HCT116 (cell line): ENCODE measurements at regions not wholly inside any gene's neighbourhood (a gene's known extent, or its start where the extent isn't known, plus 50 kb on each side); places are given as distances from the start of the nearest gene placed in this dataset.

ENCODE experiments used
- ATAC-seq: fragments of 200-7000 bp; cut with Tn5 transposase; 2 replicates; pipeline ENCODE4 v1.9.1; 2020; ENCODE audit warnings: mild to moderate bottlenecking, moderate library complexity
- BruUV-seq: library from RNA; stranded (reverse); fragments of 400-500 nt; replicated peaks from 2 replicates; lab custom pipeline; 2021; lab: Mats Ljungman, UMichigan
- CTCF ChIA-PET: fragments of 300-600 bp; sonication (Branson Sonifier 250); formaldehyde crosslinking; loops from one replicate; lab custom pipeline; 2021; ENCODE audit warnings: antibody characterized with exemption; lab: Charles Lee
- POLR2A ChIA-PET: fragments of 300-600, 350-600 bp; sonication (Branson Sonifier 250); formaldehyde crosslinking; loops from one replicate; lab custom pipeline; 2021; ENCODE audit warnings: antibody characterized with exemption; lab: Charles Lee
- RAD21 ChIA-PET, 2 experiments: fragments of 300-600 bp; sonication (Branson Sonifier 250); formaldehyde crosslinking; loops; one replicate each; lab custom pipeline; 2023; ENCODE audit warnings: low total read pairs in 2 of 2; ENCODE audit not compliant: uncharacterized antibody in 2 of 2, unreplicated experiment in 2 of 2, low non-redundant PET in 1 of 2; lab: Charles Lee
- DNase-seq: peaks from one replicate; pipeline ENCODE4 v3.0.0-alpha.2; 2010; ENCODE audit warnings: low read depth, low spot score
- H2AFZ ChIP-seq: fragments of 200-600 bp; shearing (Covaris generic), sonication (generic); 2 replicates; pipeline ENCODE4 v1.6.1; 2017; ENCODE audit warnings: low read depth, mixed run types, mixed read lengths, antibody characterized with exemption, low read length; ENCODE audit not compliant: poor library complexity, severe bottlenecking
- H3K27ac ChIP-seq: 2 replicates; pipeline ENCODE4 v1.5.1; 2012; ENCODE audit warnings: low read depth, low read length
- H3K27me3 ChIP-seq: fragments of 200-600 bp; sonication (generic); 2 replicates; pipeline ENCODE4 v1.6.1; 2016; ENCODE audit warnings: mixed run types, low read length, mixed read lengths; ENCODE audit not compliant: insufficient read depth
- H3K36me3 ChIP-seq, 2 experiments: fragments of 200-500 bp in 1 of 2; fragments of 200-600 bp in 1 of 2; sonication (Bioruptor generic) in 1 of 2; sonication (generic) in 1 of 2; 2 replicates each; pipeline versions ENCODE4 v1.5.1 to v1.6.1; 2014 to 2016; ENCODE audit warnings: low read length in 2 of 2, inconsistent platforms in 1 of 2, mixed read lengths in 1 of 2, mixed run types in 1 of 2; ENCODE audit not compliant: insufficient read depth in 2 of 2, control insufficient read depth in 1 of 2
- H3K4me1 ChIP-seq, 2 experiments: fragments of 200-600 bp in 1 of 2; sonication (generic) in 1 of 2; 2 replicates each; pipeline versions ENCODE4 v1.5.1 to v1.6.1; 2012 to 2017; ENCODE audit warnings: low read length in 2 of 2, inconsistent platforms in 1 of 2, mild to moderate bottlenecking in 1 of 2, mixed read lengths in 1 of 2, mixed run types in 1 of 2, moderate library complexity in 1 of 2; ENCODE audit not compliant: insufficient read depth in 2 of 2, control insufficient read depth in 1 of 2
- H3K4me2 ChIP-seq: fragments of 200-600 bp; sonication (generic); 2 replicates; pipeline ENCODE4 v1.6.1; 2017; ENCODE audit warnings: mixed run types, low read length, mixed read lengths
- H3K4me3 ChIP-seq, 2 experiments: fragments of 200-600 bp in 1 of 2; sonication (generic) in 1 of 2; replicated peaks in 1 of 2; 2 replicates each; pipeline ENCODE4 v1.5.1; 2011 to 2016; ENCODE audit warnings: low read length in 2 of 2, control low read depth in 1 of 2, low read depth in 1 of 2, mild to moderate bottlenecking in 1 of 2, mixed read lengths in 1 of 2, mixed run types in 1 of 2
- H3K79me2 ChIP-seq: fragments of 200-600 bp; sonication (generic); 2 replicates; pipeline ENCODE4 v1.6.1; 2017; ENCODE audit warnings: mild to moderate bottlenecking, mixed run types, low read length, moderate library complexity, mixed read lengths; ENCODE audit not compliant: insufficient read depth
- H3K9ac ChIP-seq: fragments of 200-600 bp; sonication (generic); 2 replicates; pipeline ENCODE4 v1.6.1; 2016; ENCODE audit warnings: low read length, mixed read lengths
- H3K9me2 ChIP-seq: fragments of 200-600 bp; sonication (generic), shearing (Covaris generic); 2 replicates; pipeline ENCODE4 v1.6.1; 2017; ENCODE audit warnings: mixed run types, mild to moderate bottlenecking, moderate library complexity; ENCODE audit not compliant: insufficient read depth
- H3K9me3 ChIP-seq, 2 experiments: fragments of 200-500 bp in 1 of 2; fragments of 200-600 bp in 1 of 2; sonication (Bioruptor generic) in 1 of 2; sonication (generic) in 1 of 2; 2 replicates each; pipeline ENCODE4 v1.6.1; 2014 to 2017; ENCODE audit warnings: low read length in 2 of 2, mixed read lengths in 2 of 2, inconsistent platforms in 1 of 2, low read depth in 1 of 2, mild to moderate bottlenecking in 1 of 2, mixed run types in 1 of 2, moderate library complexity in 1 of 2; ENCODE audit not compliant: control insufficient read depth in 1 of 2, insufficient read depth in 1 of 2
- H4K20me1 ChIP-seq: fragments of 200-600 bp; sonication (generic), shearing (Covaris generic); 2 replicates; pipeline ENCODE4 v1.6.1; 2017; ENCODE audit warnings: mixed run types, mild to moderate bottlenecking, moderate library complexity; ENCODE audit not compliant: insufficient read depth
- CEBPB ChIP-seq: IDR thresholded peaks from 2 replicates; pipeline ENCODE4 v1.6.1; 2012; ENCODE audit warnings: low read depth
- EGR1 ChIP-seq: IDR thresholded peaks from 2 replicates; pipeline ENCODE4 v1.6.1; 2012; ENCODE audit warnings: low read depth
- ELF1 ChIP-seq: IDR thresholded peaks from 2 replicates; pipeline ENCODE4 v1.6.1; 2012; ENCODE audit warnings: low read depth, borderline replicate concordance
- EZH2phosphoT487 ChIP-seq: fragments of 200-600 bp; IDR thresholded peaks from 2 replicates; pipeline ENCODE4 v1.6.1; 2018; ENCODE audit warnings: antibody characterized with exemption, borderline replicate concordance
- JUND ChIP-seq: IDR thresholded peaks from 2 replicates; pipeline ENCODE4 v1.6.1; 2012
- POLR2AphosphoS5 ChIP-seq: IDR thresholded peaks from 2 replicates; pipeline ENCODE4 v1.6.1; 2011; ENCODE audit warnings: mild to moderate bottlenecking, low read depth, low read length, moderate library complexity
- RAD21 ChIP-seq: IDR thresholded peaks from 2 replicates; pipeline ENCODE4 v1.6.1; 2012; ENCODE audit warnings: low read depth, mild to moderate bottlenecking
- SP1 ChIP-seq: IDR thresholded peaks from 2 replicates; pipeline ENCODE4 v1.6.1; 2012; ENCODE audit warnings: low read depth
- ZFX ChIP-seq: fragments of 450-650 bp; IDR thresholded peaks from 2 replicates; pipeline ENCODE4 v1.6.1; 2017
- ZNF274 ChIP-seq: fragments of 200-500 bp; sonication (Bioruptor generic); IDR thresholded peaks from 2 replicates; pipeline ENCODE4 v1.6.1; 2014; ENCODE audit warnings: mild to moderate bottlenecking, low read depth, low read length, inconsistent platforms
- intact Hi-C: fragments of 100-400 bp; cut with micrococcal nuclease; formaldehyde crosslinking; loops from 2 replicates; pipeline ENCODE4 v1.10.0; 2022
- TF ChIP-seq, protein P1 (sequence below): IDR thresholded peaks from 2 replicates; pipeline ENCODE4 v1.6.1; 2012
- TF ChIP-seq, protein P2 (sequence below): IDR thresholded peaks from 2 replicates; pipeline ENCODE4 v1.6.1; 2011; ENCODE audit warnings: mild to moderate bottlenecking, low read length, moderate library complexity; ENCODE audit not compliant: insufficient replicate concordance; ENCODE audit errors: extremely low read depth
- TF ChIP-seq, protein P3 (sequence below): IDR thresholded peaks from 2 replicates; pipeline ENCODE4 v1.6.1; 2012

DNA sequence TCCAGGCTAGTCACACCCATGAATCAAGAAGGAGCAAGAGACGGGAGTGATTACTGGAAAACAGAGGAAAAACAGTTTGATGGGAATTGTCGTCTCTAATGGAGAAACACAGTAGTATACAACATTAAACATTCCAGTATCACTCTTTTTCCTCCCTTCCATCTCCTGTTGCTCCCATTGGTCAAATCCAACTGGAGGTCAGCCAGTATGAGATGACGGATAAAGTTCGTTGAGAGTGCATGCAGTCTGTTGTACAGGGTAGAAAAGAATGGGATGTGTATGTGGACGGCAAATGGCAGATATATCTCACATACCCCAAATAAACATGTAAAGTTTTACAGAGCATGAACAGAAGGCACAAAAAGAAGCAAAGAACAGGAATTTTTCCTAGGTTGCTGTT is 221.9 kb upstream of the TNP1 start:
- Histone ChIP-seq H3K9ac (no peak overlapping the region), H3K9me3 (no peaks in the 10 kb centered on the region), H3K4me2 (no peak overlapping the region), H3K4me1 (no peaks in the 10 kb centered on the region), H3K27me3 (peaks cover 20% of the 10 kb centered on the region), H4K20me1 (no peaks in the 10 kb centered on the region), H3K79me2 (no peaks in the 10 kb centered on the region), H3K27ac (no peak overlapping the region), H2AFZ (no peak overlapping the region), H3K9me2 (no peaks in the 10 kb centered on the region), H3K4me3 (no peak overlapping the region), H3K36me3 (no peaks in the 10 kb centered on the region)
- intact Hi-C loops: no loop called here
- TF ChIP-seq EGR1 (no peak), POLR2AphosphoS5 (no peak), ZNF274 (no peak), RAD21 (no peak), ZFX (no peak), SP1 (no peak), ELF1 (no peak), CEBPB (no peak)
- TF ChIP-seq, protein P1, sequence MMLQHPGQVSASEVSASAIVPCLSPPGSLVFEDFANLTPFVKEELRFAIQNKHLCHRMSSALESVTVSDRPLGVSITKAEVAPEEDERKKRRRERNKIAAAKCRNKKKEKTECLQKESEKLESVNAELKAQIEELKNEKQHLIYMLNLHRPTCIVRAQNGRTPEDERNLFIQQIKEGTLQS: no peak
- no peak for ATAC-seq
- no TSS peak for BruUV-seq
- CTCF ChIA-PET: no interaction called here
- DNase-seq: no peak
- RAD21 ChIA-PET: no interaction called here
- POLR2A ChIA-PET: no interaction called here

DNA sequence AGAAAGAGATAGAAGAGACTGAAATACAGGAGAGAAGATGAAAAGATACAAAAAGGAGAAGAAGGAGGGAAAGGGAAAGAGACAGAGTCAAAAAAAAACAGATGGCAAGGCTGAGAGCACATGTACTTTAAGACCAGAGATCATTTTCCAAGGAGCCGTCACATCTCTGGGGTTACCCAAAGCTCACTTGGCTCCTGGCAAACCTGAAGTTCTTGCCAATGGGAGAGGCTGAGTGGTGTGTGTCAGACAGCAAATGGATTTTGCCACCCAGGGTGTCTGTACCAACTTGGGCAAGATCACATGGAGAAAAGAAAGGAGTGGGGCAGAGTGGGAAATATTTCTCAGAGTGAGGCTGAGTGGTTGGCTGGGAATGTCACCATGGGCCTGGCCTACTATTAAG is 219.3 kb upstream of the TNP1 start:
- Histone ChIP-seq H3K36me3 (no peaks in the 10 kb centered on the region), H3K9me3 (no peaks in the 10 kb centered on the region), H3K9me2 (no peaks in the 10 kb centered on the region), H3K79me2 (no peaks in the 10 kb centered on the region), H3K4me1 (peaks cover 0 to 3% of the 10 kb centered on the region in 2 experiments; a peak in 1 of 4 replicates), H3K27ac (no peak overlapping the region), H2AFZ (no peak overlapping the region), H3K9ac (no peak overlapping the region), H4K20me1 (no peaks in the 10 kb centered on the region), H3K4me3 (no peak overlapping the region), H3K27me3 (peaks cover 7% of the 10 kb centered on the region; the same call in 1 of the 2 replicates), H3K4me2 (no peak overlapping the region)
- ChIA-PET RAD21 (no interaction called here), POLR2A (no interaction called here), CTCF (no interaction called here)
- BruUV-seq: no TSS peak
- no peak for TF ChIP-seq ELF1
- no peak for TF ChIP-seq SP1
- TF ChIP-seq, protein P2, sequence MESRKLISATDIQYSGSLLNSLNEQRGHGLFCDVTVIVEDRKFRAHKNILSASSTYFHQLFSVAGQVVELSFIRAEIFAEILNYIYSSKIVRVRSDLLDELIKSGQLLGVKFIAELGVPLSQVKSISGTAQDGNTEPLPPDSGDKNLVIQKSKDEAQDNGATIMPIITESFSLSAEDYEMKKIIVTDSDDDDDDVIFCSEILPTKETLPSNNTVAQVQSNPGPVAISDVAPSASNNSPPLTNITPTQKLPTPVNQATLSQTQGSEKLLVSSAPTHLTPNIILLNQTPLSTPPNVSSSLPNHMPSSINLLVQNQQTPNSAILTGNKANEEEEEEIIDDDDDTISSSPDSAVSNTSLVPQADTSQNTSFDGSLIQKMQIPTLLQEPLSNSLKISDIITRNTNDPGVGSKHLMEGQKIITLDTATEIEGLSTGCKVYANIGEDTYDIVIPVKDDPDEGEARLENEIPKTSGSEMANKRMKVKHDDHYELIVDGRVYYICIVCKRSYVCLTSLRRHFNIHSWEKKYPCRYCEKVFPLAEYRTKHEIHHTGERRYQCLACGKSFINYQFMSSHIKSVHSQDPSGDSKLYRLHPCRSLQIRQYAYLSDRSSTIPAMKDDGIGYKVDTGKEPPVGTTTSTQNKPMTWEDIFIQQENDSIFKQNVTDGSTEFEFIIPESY: no peak
- no peak for TF ChIP-seq JUND
- TF ChIP-seq, protein P1: no peak
- no peak for TF ChIP-seq ZFX
- no peak for TF ChIP-seq EGR1
- TF ChIP-seq, protein P3, sequence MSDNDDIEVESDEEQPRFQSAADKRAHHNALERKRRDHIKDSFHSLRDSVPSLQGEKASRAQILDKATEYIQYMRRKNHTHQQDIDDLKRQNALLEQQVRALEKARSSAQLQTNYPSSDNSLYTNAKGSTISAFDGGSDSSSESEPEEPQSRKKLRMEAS: no peak
- TF ChIP-seq EZH2phosphoT487: no peak
- ATAC-seq (no peak), DNase-seq (no peak)
- intact Hi-C loops: no loop called here
